MM.1S (cell line): ENCODE measurements at regions not wholly inside any gene's neighbourhood (a gene's known extent, or its start where the extent isn't known, plus 50 kb on each side); places are given as distances from the start of the nearest gene placed in this dataset.

ENCODE experiments used
- CTCF ChIP-seq: fragments of 300-600 bp; sonication (generic); IDR thresholded peaks from 2 replicates; pipeline ENCODE4 v1.5.1; 2016; ENCODE audit warnings: antibody characterized with exemption, low read length, mixed read lengths
- EZH2 ChIP-seq: fragments of 300-600 bp; sonication (generic); optimal IDR thresholded peaks from 2 replicates; pipeline ENCODE3; 2017; ENCODE audit warnings: low read depth, mild to moderate bottlenecking, antibody characterized with exemption, low read length, mixed read lengths
- EZH2phosphoT487 ChIP-seq: fragments of 300-600 bp; sonication (generic); IDR thresholded peaks from 2 replicates; pipeline ENCODE4 v1.6.1; 2018; ENCODE audit warnings: antibody characterized with exemption, low read length

- no peak for TF ChIP-seq CTCF
- no peak for TF ChIP-seq EZH2
- no peak for TF ChIP-seq EZH2phosphoT487
These were observed 129.6 kb upstream of the DDX18 start for GRCh38 chr2:117684919-117685318.
